ENCODE measurements at regions not wholly inside any gene's neighbourhood (a gene's known extent, or its start where the extent isn't known, plus 50 kb on each side); places are given as distances from the start of the nearest gene placed in this dataset.

DNA sequence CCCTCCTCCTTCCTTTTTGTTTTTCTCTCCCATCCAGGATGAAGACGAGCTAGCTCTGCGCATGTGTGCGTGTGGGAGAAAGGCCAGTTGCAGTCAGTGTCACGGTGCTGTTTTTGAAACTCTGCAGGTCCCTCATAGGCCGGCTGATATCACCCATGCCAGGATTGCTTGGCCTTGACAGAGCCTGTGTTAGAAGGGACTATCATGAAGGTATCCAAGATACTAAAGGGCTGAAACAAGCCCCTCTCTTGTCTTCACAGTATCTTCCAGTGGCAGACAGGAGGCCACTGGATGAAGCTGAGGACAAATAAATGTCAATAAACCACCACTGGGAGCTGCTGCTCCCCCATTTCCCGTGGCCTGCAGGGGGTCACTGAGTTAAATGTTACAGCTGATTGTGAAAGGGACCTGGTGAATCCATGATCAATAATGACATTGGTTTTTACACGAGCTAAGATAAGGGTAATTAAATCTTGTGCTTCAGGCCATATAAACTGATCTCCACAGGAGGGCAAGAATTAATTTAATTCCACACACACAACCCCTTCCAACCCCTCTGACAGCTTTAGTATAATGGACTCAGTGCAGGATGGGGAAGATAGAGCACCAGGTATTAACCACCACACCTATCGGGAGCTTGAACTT is 64.6 kb upstream of the TARBP1 start:
- WGBS, 2 experiments: 87 to 90% methylated on average over 8 of the region's 8 CpGs

GRCh38 chr1:234542211-234542850 is 63.4 kb upstream of the TARBP1 start:
- Histone ChIP-seq H3K4me1 (ENCODE audit: control insufficient read depth, insufficient read depth, low read length) (peaks cover 15% of the 10 kb centered on the region), H3K27me3 (ENCODE audit: control insufficient read depth, insufficient read depth, low read length, poor library complexity, severe bottlenecking) (no peaks in the 10 kb centered on the region), H3K36me3 (ENCODE audit: control insufficient read depth, insufficient read depth, low read length) (no peaks in the 10 kb centered on the region), H3K4me3 (ENCODE audit: insufficient read depth, low read depth, low read length) (no peak overlapping the region), H3K27ac (ENCODE audit: insufficient read depth, low read depth, low read length, poor library complexity, severe bottlenecking) (no peak overlapping the region), H3K9me3 (ENCODE audit: control insufficient read depth, low read length) (no peaks in the 10 kb centered on the region)
- WGBS, 2 experiments: 91 to 94% methylated on average over 13 of the region's 13 CpGs

More for the DNA sequence above, 64.6 kb upstream of the TARBP1 start:
- peaks cover 15% of the 10 kb centered on the region for H3K4me1 ChIP-seq (ENCODE audit: control insufficient read depth, insufficient read depth, low read length)
- H3K9me3 ChIP-seq (ENCODE audit: control insufficient read depth, low read length): no peaks in the 10 kb centered on the region
- no peaks in the 10 kb centered on the region for H3K27me3 ChIP-seq (ENCODE audit: control insufficient read depth, insufficient read depth, low read length, poor library complexity, severe bottlenecking)
- H3K36me3 ChIP-seq (ENCODE audit: control insufficient read depth, insufficient read depth, low read length): no peaks in the 10 kb centered on the region
- H3K27ac ChIP-seq (ENCODE audit: insufficient read depth, low read depth, low read length, poor library complexity, severe bottlenecking): no peak overlapping the region
- H3K4me3 ChIP-seq (ENCODE audit: insufficient read depth, low read depth, low read length): no peak overlapping the region

DNA sequence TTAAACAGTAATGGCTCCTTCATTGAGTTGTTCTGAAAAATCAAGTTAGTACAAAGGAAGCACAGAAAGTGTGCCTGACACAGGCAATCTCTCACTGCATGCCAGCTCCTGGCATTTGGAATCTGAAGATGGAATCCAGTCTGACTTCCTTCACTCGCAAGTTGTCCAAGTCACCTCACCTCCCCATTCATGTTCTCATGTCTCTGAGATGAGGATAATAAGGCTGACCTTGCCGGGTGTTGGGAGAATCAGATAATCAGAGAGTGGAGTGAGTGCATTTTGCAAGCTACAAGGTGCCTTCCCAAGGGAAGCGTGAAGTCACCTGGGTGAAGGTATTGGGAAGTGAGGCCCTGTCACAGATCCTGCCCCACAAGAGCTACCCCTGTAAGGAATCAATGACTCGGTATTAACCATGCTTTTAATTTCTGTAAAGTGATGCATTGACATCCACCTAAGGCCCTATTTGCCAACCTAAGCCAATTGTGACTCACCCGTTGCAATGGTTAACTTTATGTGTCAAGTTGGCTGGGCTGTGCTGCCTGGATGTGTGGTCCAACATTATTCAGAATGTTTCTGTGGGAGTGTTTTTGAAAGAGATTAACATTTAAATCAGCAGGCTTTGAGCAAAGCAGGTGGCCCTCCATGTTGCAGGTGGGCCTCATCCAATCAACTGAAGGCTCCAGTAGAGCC is 62.5 kb upstream of the TARBP1 start:
- H3K9me3 ChIP-seq (ENCODE audit: control insufficient read depth, low read length): no peaks in the 10 kb centered on the region
- H3K27ac ChIP-seq (ENCODE audit: insufficient read depth, low read depth, low read length, poor library complexity, severe bottlenecking): no peak overlapping the region
- no peaks in the 10 kb centered on the region for H3K27me3 ChIP-seq (ENCODE audit: control insufficient read depth, insufficient read depth, low read length, poor library complexity, severe bottlenecking)
- H3K4me1 ChIP-seq (ENCODE audit: control insufficient read depth, insufficient read depth, low read length): peaks cover 20% of the 10 kb centered on the region
- H3K4me3 ChIP-seq (ENCODE audit: insufficient read depth, low read depth, low read length): no peak overlapping the region
- H3K36me3 ChIP-seq (ENCODE audit: control insufficient read depth, insufficient read depth, low read length): no peaks in the 10 kb centered on the region
- 92 to 97% methylated on average over 5 of the region's 5 CpGs for WGBS, 2 experiments

GRCh38 chr1:234540404-234540762 is 61.4 kb upstream of the TARBP1 start:
- Histone ChIP-seq H3K27me3 (ENCODE audit: control insufficient read depth, insufficient read depth, low read length, poor library complexity, severe bottlenecking) (no peaks in the 10 kb centered on the region), H3K36me3 (ENCODE audit: control insufficient read depth, insufficient read depth, low read length) (no peaks in the 10 kb centered on the region), H3K27ac (ENCODE audit: insufficient read depth, low read depth, low read length, poor library complexity, severe bottlenecking) (no peak overlapping the region), H3K4me1 (ENCODE audit: control insufficient read depth, insufficient read depth, low read length) (peaks cover 23% of the 10 kb centered on the region), H3K4me3 (ENCODE audit: insufficient read depth, low read depth, low read length) (no peak overlapping the region), H3K9me3 (ENCODE audit: control insufficient read depth, low read length) (no peaks in the 10 kb centered on the region)
- 94 to 95% methylated on average over 5 of the region's 5 CpGs for WGBS, 2 experiments

GRCh38 chr1:234539666-234540403 is 60.9 kb upstream of the TARBP1 start:
- Histone ChIP-seq H3K27me3 (ENCODE audit: control insufficient read depth, insufficient read depth, low read length, poor library complexity, severe bottlenecking) (no peaks in the 10 kb centered on the region), H3K27ac (ENCODE audit: insufficient read depth, low read depth, low read length, poor library complexity, severe bottlenecking) (no peak overlapping the region), H3K36me3 (ENCODE audit: control insufficient read depth, insufficient read depth, low read length) (no peaks in the 10 kb centered on the region)

DNA sequence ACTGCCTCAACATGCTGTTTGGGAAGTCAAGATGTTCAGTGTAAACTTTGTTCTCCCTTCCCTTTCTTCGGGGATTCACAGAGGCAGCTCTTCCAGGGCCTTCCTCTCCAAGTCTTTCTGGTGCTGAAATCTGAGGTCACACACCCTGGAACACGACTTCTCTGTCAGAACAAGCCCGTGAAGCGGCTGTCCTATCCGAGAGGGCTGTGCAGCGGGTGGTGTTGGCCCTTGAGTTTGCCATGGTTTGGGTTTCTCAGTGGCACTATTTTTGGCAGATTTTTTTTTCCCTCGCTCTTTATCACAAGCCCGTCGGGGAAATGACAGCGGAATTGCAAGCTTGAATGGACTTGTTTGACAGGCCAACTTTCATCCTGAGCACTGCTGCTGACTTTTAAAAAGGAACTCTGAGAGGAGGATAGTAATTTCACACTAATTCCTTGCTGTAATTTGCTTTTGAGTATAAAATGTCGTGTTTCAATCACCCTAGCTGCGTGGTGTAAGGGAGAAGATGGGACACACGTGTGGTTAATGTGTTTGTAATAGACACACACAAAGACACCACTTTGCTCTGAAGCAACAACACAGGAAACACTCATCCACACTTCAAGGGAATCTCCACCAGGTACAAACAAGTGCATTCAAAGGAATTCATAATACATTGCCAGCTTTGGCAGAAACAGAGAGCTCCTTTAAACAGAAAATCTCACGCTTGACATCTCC is 60.1 kb upstream of the TARBP1 start:
- Histone ChIP-seq H3K9me3 (ENCODE audit: control insufficient read depth, low read length) (no peaks in the 10 kb centered on the region), H3K4me1 (ENCODE audit: control insufficient read depth, insufficient read depth, low read length) (peaks cover 28% of the 10 kb centered on the region), H3K27me3 (ENCODE audit: control insufficient read depth, insufficient read depth, low read length, poor library complexity, severe bottlenecking) (no peaks in the 10 kb centered on the region), H3K36me3 (ENCODE audit: control insufficient read depth, insufficient read depth, low read length) (no peaks in the 10 kb centered on the region), H3K4me3 (ENCODE audit: insufficient read depth, low read depth, low read length) (no peak overlapping the region), H3K27ac (ENCODE audit: insufficient read depth, low read depth, low read length, poor library complexity, severe bottlenecking) (no peak overlapping the region)
- 87 to 89% methylated on average over 13 of the region's 14 CpGs for WGBS, 2 experiments

More at GRCh38 chr1:234539666-234540403, 60.9 kb upstream of the TARBP1 start:
- Histone ChIP-seq H3K4me3 (ENCODE audit: insufficient read depth, low read depth, low read length) (no peak overlapping the region), H3K9me3 (ENCODE audit: control insufficient read depth, low read length) (no peaks in the 10 kb centered on the region), H3K4me1 (ENCODE audit: control insufficient read depth, insufficient read depth, low read length) (peaks cover 24% of the 10 kb centered on the region)
- WGBS, 2 experiments: 90 to 93% methylated on average over 9 of the region's 9 CpGs

DNA sequence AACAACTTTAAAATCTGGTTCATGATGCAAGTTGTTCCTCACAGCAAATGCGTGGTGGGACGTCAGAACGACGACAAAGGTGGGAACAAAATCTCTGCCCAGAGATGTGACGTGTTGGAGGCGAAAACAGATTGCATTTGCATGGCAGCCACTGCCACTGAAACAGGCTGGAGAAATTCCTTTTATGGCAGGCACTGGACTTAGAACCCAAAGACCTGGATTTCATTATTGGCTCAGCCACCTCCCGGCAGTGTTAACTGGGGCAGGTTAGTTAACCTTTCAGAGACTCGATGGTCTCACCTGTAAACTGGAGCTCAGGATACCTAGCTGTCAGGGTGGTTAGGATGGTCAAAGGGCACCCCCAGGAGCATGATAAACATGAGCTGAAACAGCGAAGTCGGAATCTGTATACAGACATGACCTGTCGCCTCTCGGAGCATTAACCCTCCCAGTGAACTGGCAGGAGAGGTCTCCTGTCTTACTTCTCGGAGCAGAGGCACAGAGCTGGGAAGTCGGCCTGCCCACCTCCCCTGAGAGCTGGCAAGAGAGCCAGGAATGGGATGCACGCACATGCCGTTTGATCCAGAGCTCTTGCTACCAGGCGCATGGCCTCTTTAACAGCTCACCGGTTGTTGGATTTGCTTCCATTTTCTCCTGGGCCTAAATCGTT is 59.2 kb upstream of the TARBP1 start:
- H3K4me3 ChIP-seq (ENCODE audit: insufficient read depth, low read depth, low read length): no peak overlapping the region
- H3K27ac ChIP-seq (ENCODE audit: insufficient read depth, low read depth, low read length, poor library complexity, severe bottlenecking): no peak overlapping the region
- H3K36me3 ChIP-seq (ENCODE audit: control insufficient read depth, insufficient read depth, low read length): no peaks in the 10 kb centered on the region
- peaks cover 28% of the 10 kb centered on the region for H3K4me1 ChIP-seq (ENCODE audit: control insufficient read depth, insufficient read depth, low read length)
- no peaks in the 10 kb centered on the region for H3K9me3 ChIP-seq (ENCODE audit: control insufficient read depth, low read length)
- no peaks in the 10 kb centered on the region for H3K27me3 ChIP-seq (ENCODE audit: control insufficient read depth, insufficient read depth, low read length, poor library complexity, severe bottlenecking)
- WGBS, 2 experiments: 94% methylated on average over 19 of the region's 19 CpGs

- H3K4me3 ChIP-seq (ENCODE audit: insufficient read depth, low read depth, low read length): no peak overlapping the region
- H3K36me3 ChIP-seq (ENCODE audit: control insufficient read depth, insufficient read depth, low read length): no peaks in the 10 kb centered on the region
- H3K4me1 ChIP-seq (ENCODE audit: control insufficient read depth, insufficient read depth, low read length): peaks cover 28% of the 10 kb centered on the region
- H3K27me3 ChIP-seq (ENCODE audit: control insufficient read depth, insufficient read depth, low read length, poor library complexity, severe bottlenecking): no peaks in the 10 kb centered on the region
- 93 to 94% methylated on average over 5 of the region's 5 CpGs for WGBS, 2 experiments
- no peak overlapping the region for H3K27ac ChIP-seq (ENCODE audit: insufficient read depth, low read depth, low read length, poor library complexity, severe bottlenecking)
- no peaks in the 10 kb centered on the region for H3K9me3 ChIP-seq (ENCODE audit: control insufficient read depth, low read length)
Measured at GRCh38 chr1:234537236-234537635, 58.3 kb upstream of the TARBP1 start.

DNA sequence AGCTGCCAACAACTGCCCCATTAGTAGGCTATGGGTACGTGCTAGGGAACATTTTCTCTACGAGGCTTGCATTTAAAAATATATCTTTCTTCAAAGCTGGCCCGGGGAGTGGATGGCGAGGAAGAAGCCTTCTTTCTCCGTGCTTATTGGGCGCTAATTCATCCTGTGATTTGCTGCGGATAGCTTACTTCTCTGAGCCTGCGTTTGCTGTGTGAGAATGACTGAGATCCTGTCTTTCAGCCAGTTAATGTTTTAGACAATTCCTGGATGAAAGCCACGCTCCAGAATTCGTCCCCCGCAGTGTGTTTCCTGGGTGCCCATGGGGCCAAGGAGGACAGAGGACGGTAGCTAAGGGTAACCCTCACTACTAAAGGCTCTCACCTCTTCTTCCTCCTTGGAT is 57.8 kb upstream of the TARBP1 start:
- H3K27ac ChIP-seq (ENCODE audit: insufficient read depth, low read depth, low read length, poor library complexity, severe bottlenecking): no peak overlapping the region
- H3K9me3 ChIP-seq (ENCODE audit: control insufficient read depth, low read length): no peaks in the 10 kb centered on the region
- no peak overlapping the region for H3K4me3 ChIP-seq (ENCODE audit: insufficient read depth, low read depth, low read length)
- peaks cover 29% of the 10 kb centered on the region for H3K4me1 ChIP-seq (ENCODE audit: control insufficient read depth, insufficient read depth, low read length)
- WGBS, 2 experiments: 94% methylated on average over 12 of the region's 12 CpGs
- no peaks in the 10 kb centered on the region for H3K36me3 ChIP-seq (ENCODE audit: control insufficient read depth, insufficient read depth, low read length)
- H3K27me3 ChIP-seq (ENCODE audit: control insufficient read depth, insufficient read depth, low read length, poor library complexity, severe bottlenecking): no peaks in the 10 kb centered on the region

Data from ectodermal cell (in vitro differentiated cells).